ENCODE measurements at regions not wholly inside any gene's neighbourhood (a gene's known extent, or its start where the extent isn't known, plus 50 kb on each side); places are given as distances from the start of the nearest gene placed in this dataset.

- no peak overlapping the region for H3K27ac ChIP-seq
- no peak overlapping the region for H3K4me3 ChIP-seq
- no peaks in the 10 kb centered on the region for H3K9me3 ChIP-seq
- intact Hi-C loops (cut with DNase I; ENCODE audit: low total_unique reads): no loop called here
- H3K27me3 ChIP-seq: no peaks in the 10 kb centered on the region
- no peak for TF ChIP-seq CTCF (IDR thresholded peaks at IDR 0.05)
- no peaks in the 10 kb centered on the region for H3K36me3 ChIP-seq
- DNase-seq: no peak
- H3K4me1 ChIP-seq: no peaks in the 10 kb centered on the region
These were observed 71.2 kb downstream of the MAIP1 start for GRCh38 chr2:200026332-200027230.

GRCh38 chr2:200028998-200029397, 73.6 kb downstream of the MAIP1 start:
- Histone ChIP-seq H3K4me1 (no peaks in the 10 kb centered on the region), H3K4me3 (no peak overlapping the region), H3K27ac (no peak overlapping the region), H3K27me3 (no peaks in the 10 kb centered on the region), H3K9me3 (no peaks in the 10 kb centered on the region), H3K36me3 (no peaks in the 10 kb centered on the region)
- TF ChIP-seq CTCF (IDR thresholded peaks at IDR 0.05): no peak
- DNase-seq: no peak
- intact Hi-C loops (cut with DNase I; ENCODE audit: low total_unique reads): no loop called here

- Histone ChIP-seq H3K36me3 (no peaks in the 10 kb centered on the region), H3K27me3 (no peaks in the 10 kb centered on the region), H3K4me1 (no peaks in the 10 kb centered on the region), H3K27ac (no peak overlapping the region), H3K9me3 (no peaks in the 10 kb centered on the region), H3K4me3 (no peak overlapping the region)
- DNase-seq: no peak
- no peak for TF ChIP-seq CTCF (IDR thresholded peaks at IDR 0.05)
- intact Hi-C loops (cut with DNase I; ENCODE audit: low total_unique reads): no loop called here
These were observed 77.5 kb downstream of the MAIP1 start for GRCh38 chr2:200032895-200033294.

- Histone ChIP-seq H3K4me1 (no peaks in the 10 kb centered on the region), H3K27ac (no peak overlapping the region), H3K4me3 (no peak overlapping the region), H3K36me3 (no peaks in the 10 kb centered on the region), H3K27me3 (no peaks in the 10 kb centered on the region), H3K9me3 (no peaks in the 10 kb centered on the region)
- intact Hi-C loops (cut with DNase I; ENCODE audit: low total_unique reads): no loop called here
- TF ChIP-seq CTCF (IDR thresholded peaks at IDR 0.05): no peak
- DNase-seq: no peak
These were observed 78.5 kb downstream of the MAIP1 start for GRCh38 chr2:200033929-200034328.

- no peaks in the 10 kb centered on the region for H3K36me3 ChIP-seq
- TF ChIP-seq CTCF (IDR thresholded peaks at IDR 0.05): no peak
- intact Hi-C loops (cut with DNase I; ENCODE audit: low total_unique reads): no loop called here
- H3K27me3 ChIP-seq: no peaks in the 10 kb centered on the region
- no peak for DNase-seq
- H3K4me1 ChIP-seq: no peaks in the 10 kb centered on the region
- no peaks in the 10 kb centered on the region for H3K9me3 ChIP-seq
- H3K27ac ChIP-seq: no peak overlapping the region
- no peak overlapping the region for H3K4me3 ChIP-seq
These were observed 79.4 kb downstream of the MAIP1 start for GRCh38 chr2:200034816-200035215.

Data from tibial artery (tissue), 4 donors.